ENCODE measurements at regions not wholly inside any gene's neighbourhood (a gene's known extent, or its start where the extent isn't known, plus 50 kb on each side); places are given as distances from the start of the nearest gene placed in this dataset.

DNA sequence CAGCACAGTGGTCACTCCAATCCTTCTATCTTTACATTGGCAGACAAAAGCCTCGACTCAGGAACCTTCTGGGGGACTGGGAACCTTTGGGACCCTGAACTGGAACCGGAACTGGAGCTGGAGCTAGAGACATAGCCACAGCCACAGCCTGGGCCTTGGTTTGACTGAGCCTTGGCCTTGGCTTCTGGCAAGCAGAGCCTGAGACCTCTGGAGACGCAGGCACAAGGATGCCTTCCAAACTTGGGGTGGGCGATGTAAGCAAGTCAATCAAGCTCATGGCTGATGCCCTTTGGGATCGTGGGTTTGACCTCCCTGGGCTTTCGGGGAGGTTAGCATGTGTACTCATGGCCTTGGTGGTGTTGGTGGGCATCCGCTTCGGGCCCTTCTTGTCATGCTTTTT lies 619.3 kb downstream of the MBD2 start:
- no peak overlapping the region for H3K27ac Mint-ChIP-seq (ENCODE audit: unreplicated experiment)
- no peaks in the 10 kb centered on the region for H3K36me3 Mint-ChIP-seq (ENCODE audit: unreplicated experiment)
- no peaks in the 10 kb centered on the region for H3K9me3 Mint-ChIP-seq (ENCODE audit: unreplicated experiment)
- no peaks in the 10 kb centered on the region for H3K27me3 Mint-ChIP-seq (ENCODE audit: unreplicated experiment)
- no peak for DNase-seq
- no peaks in the 10 kb centered on the region for H3K4me1 Mint-ChIP-seq (ENCODE audit: low read depth, unreplicated experiment)
- TF ChIP-seq, protein P1, sequence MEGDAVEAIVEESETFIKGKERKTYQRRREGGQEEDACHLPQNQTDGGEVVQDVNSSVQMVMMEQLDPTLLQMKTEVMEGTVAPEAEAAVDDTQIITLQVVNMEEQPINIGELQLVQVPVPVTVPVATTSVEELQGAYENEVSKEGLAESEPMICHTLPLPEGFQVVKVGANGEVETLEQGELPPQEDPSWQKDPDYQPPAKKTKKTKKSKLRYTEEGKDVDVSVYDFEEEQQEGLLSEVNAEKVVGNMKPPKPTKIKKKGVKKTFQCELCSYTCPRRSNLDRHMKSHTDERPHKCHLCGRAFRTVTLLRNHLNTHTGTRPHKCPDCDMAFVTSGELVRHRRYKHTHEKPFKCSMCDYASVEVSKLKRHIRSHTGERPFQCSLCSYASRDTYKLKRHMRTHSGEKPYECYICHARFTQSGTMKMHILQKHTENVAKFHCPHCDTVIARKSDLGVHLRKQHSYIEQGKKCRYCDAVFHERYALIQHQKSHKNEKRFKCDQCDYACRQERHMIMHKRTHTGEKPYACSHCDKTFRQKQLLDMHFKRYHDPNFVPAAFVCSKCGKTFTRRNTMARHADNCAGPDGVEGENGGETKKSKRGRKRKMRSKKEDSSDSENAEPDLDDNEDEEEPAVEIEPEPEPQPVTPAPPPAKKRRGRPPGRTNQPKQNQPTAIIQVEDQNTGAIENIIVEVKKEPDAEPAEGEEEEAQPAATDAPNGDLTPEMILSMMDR (IDR thresholded peaks at IDR 0.05; ENCODE audit: partially characterized antibody, unreplicated experiment), result no peak
- no peak overlapping the region for H3K4me3 Mint-ChIP-seq (ENCODE audit: unreplicated experiment)

GRCh38 chr18:53603276-53603675 lies 621.2 kb downstream of the MBD2 start:
- Mint-ChIP-seq H3K9me3 (ENCODE audit: unreplicated experiment) (no peaks in the 10 kb centered on the region), H3K36me3 (ENCODE audit: unreplicated experiment) (no peaks in the 10 kb centered on the region), H3K27ac (ENCODE audit: unreplicated experiment) (no peak overlapping the region), H3K4me3 (ENCODE audit: unreplicated experiment) (no peak overlapping the region), H3K4me1 (ENCODE audit: low read depth, unreplicated experiment) (no peaks in the 10 kb centered on the region), H3K27me3 (ENCODE audit: unreplicated experiment) (no peaks in the 10 kb centered on the region)
- TF ChIP-seq, protein P1 (IDR thresholded peaks at IDR 0.05; ENCODE audit: partially characterized antibody, unreplicated experiment), result no peak
- DNase-seq, result no peak

GRCh38 chr18:53601344-53601743 lies 623.1 kb downstream of the MBD2 start:
- Mint-ChIP-seq H3K4me1 (ENCODE audit: low read depth, unreplicated experiment) (no peaks in the 10 kb centered on the region), H3K36me3 (ENCODE audit: unreplicated experiment) (no peaks in the 10 kb centered on the region), H3K27me3 (ENCODE audit: unreplicated experiment) (peaks cover 2% of the 10 kb centered on the region), H3K9me3 (ENCODE audit: unreplicated experiment) (no peaks in the 10 kb centered on the region), H3K27ac (ENCODE audit: unreplicated experiment) (no peak overlapping the region), H3K4me3 (ENCODE audit: unreplicated experiment) (no peak overlapping the region)
- no peak for DNase-seq
- TF ChIP-seq, protein P1 (IDR thresholded peaks at IDR 0.05; ENCODE audit: partially characterized antibody, unreplicated experiment), result no peak

DNA sequence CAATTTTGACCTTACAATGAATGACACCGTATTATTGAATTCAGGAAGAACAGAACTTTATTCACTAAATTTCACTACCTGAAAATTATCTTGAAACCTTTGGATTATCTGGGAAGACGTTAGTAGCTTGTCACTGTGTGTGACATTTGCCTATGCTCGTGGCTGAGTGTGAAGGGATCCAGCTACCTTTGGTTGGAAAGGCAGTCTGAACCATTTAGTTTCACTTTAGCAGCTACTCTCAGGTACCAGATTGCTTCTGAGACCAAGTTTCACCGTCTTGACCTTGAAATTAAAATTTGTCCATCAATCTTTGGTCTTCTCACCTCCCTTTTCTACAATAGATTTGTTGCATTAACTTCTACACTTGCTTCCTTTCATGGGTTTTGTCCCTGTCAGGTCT lies 637.5 kb downstream of the MBD2 start:
- Mint-ChIP-seq H3K9me3 (ENCODE audit: unreplicated experiment) (peaks cover 1% of the 10 kb centered on the region), H3K27ac (ENCODE audit: unreplicated experiment) (no peak overlapping the region), H3K36me3 (ENCODE audit: unreplicated experiment) (no peaks in the 10 kb centered on the region), H3K27me3 (ENCODE audit: unreplicated experiment) (no peaks in the 10 kb centered on the region), H3K4me3 (ENCODE audit: unreplicated experiment) (no peak overlapping the region), H3K4me1 (ENCODE audit: low read depth, unreplicated experiment) (no peaks in the 10 kb centered on the region)
- DNase-seq, result no peak
- TF ChIP-seq, protein P1 (IDR thresholded peaks at IDR 0.05; ENCODE audit: partially characterized antibody, unreplicated experiment), result no peak

Measured in glutamatergic neuron (in vitro differentiated cells).